Right atrium auricular region (tissue), 2 donors: ENCODE measurements at regions not wholly inside any gene's neighbourhood (a gene's known extent, or its start where the extent isn't known, plus 50 kb on each side); places are given as distances from the start of the nearest gene placed in this dataset.

Experiments used
- DNase-seq: peaks from one replicate; pipeline ENCODE4 v3.0.0-alpha.2; 2019; ENCODE audit warnings: low spot score
- H3K27ac ChIP-seq, 2 donors: fragments of 200-600 bp; sonication (generic); 1 replicate in 1 of 2; 2 replicates in 1 of 2; pipeline ENCODE4 v1.5.1; 2016 to 2019
- H3K27me3 ChIP-seq, 2 donors: fragments of 200-600 bp; sonication (generic); one replicate each; pipeline versions ENCODE4 v1.5.1 to v1.6.0; 2017 to 2019
- H3K36me3 ChIP-seq: fragments of 200-600 bp; sonication (generic); one replicate; pipeline ENCODE4 v1.5.1; 2016
- H3K4me1 ChIP-seq, 2 donors: fragments of 200-600 bp; sonication (generic); one replicate each; pipeline versions ENCODE4 v1.5.1 to v1.6.0; 2017 to 2019
- H3K4me3 ChIP-seq, 2 donors: fragments of 200-600 bp; sonication (generic); 1 replicate in 1 of 2; 2 replicates in 1 of 2; pipeline ENCODE4 v1.5.1; 2017 to 2019; ENCODE audit warnings: mild to moderate bottlenecking in 1 of 2, moderate library complexity in 1 of 2
- H3K9me3 ChIP-seq, 2 donors: fragments of 200-600 bp; sonication (generic); one replicate each; pipeline ENCODE4 v1.5.1; 2019
- CTCF ChIP-seq, 2 donors: fragments of 200-600 bp; sonication (generic); IDR thresholded peaks; one replicate each; pipeline ENCODE4 v1.5.1; 2019; ENCODE audit warnings: antibody characterized with exemption in 2 of 2

GRCh38 chr14:85242666-85243065 is 287.3 kb upstream of the FLRT2 start:
- no peak overlapping the region for H3K4me3 ChIP-seq
- no peaks in the 10 kb centered on the region for H3K36me3 ChIP-seq
- no peak for TF ChIP-seq CTCF (IDR thresholded peaks at IDR 0.05)
- H3K27ac ChIP-seq = no peak overlapping the region
- H3K9me3 ChIP-seq = no peaks in the 10 kb centered on the region
- H3K4me1 ChIP-seq = no peaks in the 10 kb centered on the region
- no peak for DNase-seq
- no peaks in the 10 kb centered on the region for H3K27me3 ChIP-seq

DNA sequence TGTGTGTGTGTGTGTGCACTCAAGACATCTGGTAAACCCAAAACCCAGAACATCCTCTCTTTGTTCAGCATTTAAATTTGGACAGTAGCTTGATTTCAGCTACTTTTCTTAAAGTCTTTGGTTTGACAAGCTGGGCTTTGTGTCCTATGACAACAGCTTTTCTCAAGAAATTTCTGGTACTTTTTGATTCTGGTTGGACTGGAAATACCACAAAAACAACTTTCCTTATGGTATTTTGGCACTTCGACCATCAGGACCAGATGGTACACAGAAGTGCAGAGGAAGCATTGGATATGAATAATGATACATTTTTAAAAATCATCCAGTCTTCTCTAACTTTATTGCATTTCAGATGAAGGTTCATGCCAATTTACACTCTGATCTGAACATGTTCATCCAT is 286.6 kb upstream of the FLRT2 start:
- H3K36me3 ChIP-seq = no peaks in the 10 kb centered on the region
- no peaks in the 10 kb centered on the region for H3K4me1 ChIP-seq
- H3K27ac ChIP-seq = no peak overlapping the region
- no peak for TF ChIP-seq CTCF (IDR thresholded peaks at IDR 0.05)
- DNase-seq = no peak
- H3K4me3 ChIP-seq = no peak overlapping the region
- no peaks in the 10 kb centered on the region for H3K27me3 ChIP-seq
- H3K9me3 ChIP-seq = no peaks in the 10 kb centered on the region

DNA sequence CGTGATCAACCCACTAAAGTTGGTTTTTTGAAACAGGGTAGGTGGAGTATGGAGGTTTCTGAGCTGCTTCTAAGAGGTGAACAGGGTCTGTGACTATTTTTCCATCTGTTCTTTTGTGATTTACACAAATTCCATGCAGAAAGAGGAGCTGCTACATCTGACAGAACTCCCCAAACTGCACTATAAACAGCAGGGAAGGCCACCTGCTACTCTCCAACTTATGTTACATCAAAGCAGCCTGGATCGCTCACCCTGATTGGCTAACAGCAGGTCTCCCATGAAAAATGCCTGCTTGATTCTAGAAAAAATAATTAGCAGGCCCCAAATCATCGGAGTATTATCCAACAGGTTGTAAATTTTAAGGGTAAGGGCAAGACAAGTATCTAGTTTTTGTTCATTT is 282.9 kb upstream of the FLRT2 start:
- TF ChIP-seq CTCF (IDR thresholded peaks at IDR 0.05) = no peak
- H3K4me3 ChIP-seq = no peak overlapping the region
- H3K36me3 ChIP-seq = no peaks in the 10 kb centered on the region
- no peak for DNase-seq
- H3K27me3 ChIP-seq = no peaks in the 10 kb centered on the region
- no peaks in the 10 kb centered on the region for H3K9me3 ChIP-seq
- no peak overlapping the region for H3K27ac ChIP-seq
- no peaks in the 10 kb centered on the region for H3K4me1 ChIP-seq

DNA sequence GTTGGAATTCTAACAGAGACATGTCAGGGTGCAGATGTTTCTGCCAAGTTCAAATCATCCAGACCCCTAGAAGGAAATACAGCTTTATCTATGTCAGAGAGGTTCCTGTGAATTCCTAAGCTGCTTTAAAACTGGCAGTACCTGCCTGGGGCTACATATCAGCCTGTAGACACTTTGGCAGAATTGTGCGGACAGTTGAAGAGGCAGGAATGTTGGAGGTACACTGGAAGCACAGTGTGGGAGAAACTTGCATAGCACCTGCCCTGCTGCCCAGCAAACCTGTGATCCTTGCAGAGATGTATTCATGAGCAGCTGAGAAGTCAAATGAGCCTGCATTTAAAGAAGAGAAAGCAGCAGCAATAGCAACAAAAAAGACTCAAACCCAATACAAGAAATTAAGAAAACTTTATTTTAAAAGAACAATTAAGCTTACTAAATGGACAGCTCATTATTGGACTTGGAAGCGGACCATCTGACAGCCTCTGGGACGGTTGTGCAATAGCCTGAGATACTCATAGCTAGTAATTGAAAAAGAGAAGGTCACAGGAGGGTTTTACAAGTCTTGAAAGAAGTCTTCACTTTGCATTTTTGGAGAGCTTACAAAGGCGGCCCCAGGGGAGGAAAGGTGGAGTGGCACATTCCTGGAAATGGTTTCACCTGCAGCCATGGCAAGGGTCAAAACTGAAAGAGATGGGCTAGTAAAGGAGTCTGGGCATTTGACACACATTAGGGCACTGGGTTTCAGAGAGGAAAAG is 280.9 kb upstream of the FLRT2 start:
- H3K27ac ChIP-seq = no peak overlapping the region
- TF ChIP-seq CTCF (IDR thresholded peaks at IDR 0.05) = no peak
- no peaks in the 10 kb centered on the region for H3K9me3 ChIP-seq
- no peaks in the 10 kb centered on the region for H3K27me3 ChIP-seq
- DNase-seq = no peak
- H3K4me1 ChIP-seq = no peaks in the 10 kb centered on the region
- H3K4me3 ChIP-seq = no peak overlapping the region
- H3K36me3 ChIP-seq = no peaks in the 10 kb centered on the region

DNA sequence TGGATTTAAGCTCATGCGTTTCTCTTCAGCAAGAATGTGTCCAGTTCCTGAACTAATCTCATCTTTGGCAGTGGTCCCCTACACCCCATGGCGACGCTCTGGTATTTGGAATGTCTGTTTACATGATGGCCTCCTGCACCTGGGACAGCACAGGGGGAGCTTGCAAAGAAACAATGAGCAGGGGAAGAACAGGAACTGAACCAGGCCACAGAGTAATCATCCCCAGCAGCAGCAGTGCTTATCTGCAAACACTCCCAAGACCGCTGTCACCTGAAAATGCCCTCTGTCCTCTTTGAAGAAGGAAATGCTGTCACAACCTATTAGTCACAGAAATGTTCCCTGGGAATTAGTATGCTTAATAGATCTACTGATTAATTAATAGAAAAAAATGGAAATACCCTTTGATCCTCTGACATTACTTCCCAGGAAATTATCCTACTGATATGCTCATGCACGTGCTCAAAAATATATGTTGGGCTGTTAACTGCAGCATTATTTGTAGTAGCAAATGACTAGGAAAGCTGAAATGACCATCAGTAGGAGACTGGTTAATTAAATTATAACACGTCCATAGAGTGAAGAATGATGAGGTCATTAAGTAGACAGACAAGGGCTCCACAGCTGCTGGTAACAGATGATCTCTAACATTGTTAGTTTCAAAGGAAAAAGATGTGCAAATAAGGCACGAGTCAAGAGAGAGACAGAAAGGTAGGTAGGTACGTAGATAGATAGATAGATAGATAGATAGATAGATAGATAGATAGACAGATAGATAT is 279.3 kb upstream of the FLRT2 start:
- H3K4me1 ChIP-seq = no peaks in the 10 kb centered on the region
- no peak for TF ChIP-seq CTCF (IDR thresholded peaks at IDR 0.05)
- no peak overlapping the region for H3K4me3 ChIP-seq
- H3K27me3 ChIP-seq = no peaks in the 10 kb centered on the region
- no peak for DNase-seq
- H3K9me3 ChIP-seq = no peaks in the 10 kb centered on the region
- H3K36me3 ChIP-seq = no peaks in the 10 kb centered on the region
- H3K27ac ChIP-seq = no peak overlapping the region
